SK-N-SH (cell line): ENCODE measurements at regions not wholly inside any gene's neighbourhood (a gene's known extent, or its start where the extent isn't known, plus 50 kb on each side); places are given as distances from the start of the nearest gene placed in this dataset.

Source experiments
- CTCF ChIA-PET: fragments of 300-600, 350-600 bp; formaldehyde crosslinking; extraction: SDS; loops from one replicate; lab custom pipeline; 2021; lab: Yijun Ruan, JAX
- POLR2A ChIA-PET: fragments of 350-600 bp; sonication (Branson Sonifier 250); formaldehyde crosslinking; extraction: SDS; loops from one replicate; lab custom pipeline; 2020; ENCODE audit warnings: antibody characterized with exemption, inconsistent platforms; lab: Yijun Ruan, JAX
- DNase-seq: peaks from one replicate; pipeline ENCODE4 v3.0.0; 2012
- H2AFZ ChIP-seq: fragments of 200-600 bp; sonication (generic); 2 replicates; pipeline ENCODE4 v1.8.1; 2016; ENCODE audit warnings: antibody characterized with exemption, mild to moderate bottlenecking, low read depth
- H3F3A ChIP-seq: fragments of 200-600 bp; sonication (generic); replicated peaks from 2 replicates; pipeline ENCODE3; 2016; ENCODE audit warnings: antibody characterized with exemption, mild to moderate bottlenecking; ENCODE audit not compliant: insufficient read depth
- H3K27ac ChIP-seq, 2 experiments: fragments of 200-500 bp in 1 of 2; fragments of 200-600 bp in 1 of 2; sonication (Bioruptor generic) in 1 of 2; sonication (generic), shearing (Covaris generic) in 1 of 2; 2 replicates each; pipeline versions ENCODE4 v1.5.1 to v1.6.1; 2014 to 2016; ENCODE audit warnings: low read depth in 2 of 2, inconsistent platforms in 1 of 2, low read length in 1 of 2, mild to moderate bottlenecking in 1 of 2, mixed read lengths in 1 of 2
- H3K27me3 ChIP-seq: fragments of 200-600 bp; sonication (generic), shearing (Covaris generic); 2 replicates; pipeline ENCODE4 v1.6.1; 2016; ENCODE audit warnings: mixed run types; ENCODE audit not compliant: insufficient read depth
- H3K36me3 ChIP-seq, 2 experiments: fragments of 200-500 bp in 1 of 2; fragments of 200-600 bp in 1 of 2; sonication (Bioruptor generic) in 1 of 2; sonication (generic) in 1 of 2; replicated peaks in 1 of 2; 2 replicates each; pipeline versions ENCODE3 to v1.5.1; 2014 to 2016; ENCODE audit warnings: low read length in 1 of 2, mild to moderate bottlenecking in 1 of 2; ENCODE audit not compliant: insufficient read depth in 2 of 2, control insufficient read depth in 1 of 2
- H3K4me1 ChIP-seq, 2 experiments: fragments of 200-500 bp in 1 of 2; fragments of 200-600 bp in 1 of 2; sonication (Bioruptor generic) in 1 of 2; sonication (generic), shearing (Covaris generic) in 1 of 2; 2 replicates each; pipeline versions ENCODE4 v1.5.1 to v1.6.1; 2014 to 2016; ENCODE audit warnings: low read depth in 1 of 2, low read length in 1 of 2, mixed run types in 1 of 2; ENCODE audit not compliant: insufficient read depth in 2 of 2, control insufficient read depth in 1 of 2
- H3K4me2 ChIP-seq: fragments of 200-600 bp; sonication (generic), shearing (Covaris generic); 2 replicates; pipeline ENCODE4 v1.6.1; 2017; ENCODE audit warnings: mixed run types
- H3K4me3 ChIP-seq, 2 experiments: fragments of 200-500 bp in 1 of 2; fragments of 200-600 bp in 1 of 2; sonication (Bioruptor generic) in 1 of 2; sonication (generic), shearing (Covaris generic) in 1 of 2; 2 replicates each; pipeline versions ENCODE4 v1.5.1 to v1.8.1; 2014 to 2016; ENCODE audit warnings: low read depth in 2 of 2, inconsistent platforms in 1 of 2, low read length in 1 of 2, mild to moderate bottlenecking in 1 of 2, mixed read lengths in 1 of 2, moderate library complexity in 1 of 2
- H3K79me2 ChIP-seq: fragments of 200-600 bp; sonication (generic); 2 replicates; pipeline ENCODE4 v1.8.1; 2017; ENCODE audit warnings: mild to moderate bottlenecking; ENCODE audit not compliant: insufficient read depth
- H3K9ac ChIP-seq: fragments of 200-600 bp; sonication (generic); 2 replicates; pipeline ENCODE4 v1.6.1; 2017; ENCODE audit warnings: mixed run types
- H3K9me2 ChIP-seq: fragments of 200-600 bp; sonication (generic); 2 replicates; pipeline ENCODE4 v1.6.1; 2017; ENCODE audit warnings: mixed run types
- H3K9me3 ChIP-seq: fragments of 200-600 bp; sonication (generic); 2 replicates; pipeline ENCODE4 v1.6.1; 2017; ENCODE audit warnings: mixed run types, mild to moderate bottlenecking, moderate library complexity
- H4K20me1 ChIP-seq: fragments of 200-600 bp; sonication (generic); 2 replicates; pipeline ENCODE4 v1.6.1; 2017; ENCODE audit warnings: mild to moderate bottlenecking, mixed run types; ENCODE audit not compliant: insufficient read depth
- ELF1 ChIP-seq: IDR thresholded peaks from 2 replicates; pipeline ENCODE4 v1.4.0; 2012
- FOXM1 ChIP-seq: IDR thresholded peaks from 2 replicates; pipeline ENCODE4 v1.4.0; 2012; ENCODE audit warnings: low read depth, mild to moderate bottlenecking
- GABPA ChIP-seq: IDR thresholded peaks from 2 replicates; pipeline ENCODE4 v1.4.0; 2012; ENCODE audit warnings: low read depth, mild to moderate bottlenecking
- GATA2 ChIP-seq: sonication (generic); formaldehyde crosslinking; IDR thresholded peaks from 2 replicates; pipeline ENCODE4 v1.5.0; 2020; ENCODE audit warnings: mild to moderate bottlenecking, missing genetic modification reagents
- JUND ChIP-seq: IDR thresholded peaks from 2 replicates; pipeline ENCODE4 v1.4.0; 2012
- MXI1 ChIP-seq: IDR thresholded peaks from 2 replicates; pipeline ENCODE4 v1.6.1; 2012; ENCODE audit warnings: mild to moderate bottlenecking, low read depth, low read length, improper control_type of control experiment
- NRF1 ChIP-seq: IDR thresholded peaks from 2 replicates; pipeline ENCODE4 v1.6.1; 2012; ENCODE audit warnings: low read depth, mild to moderate bottlenecking, low read length
- POLR2AphosphoS5 ChIP-seq: IDR thresholded peaks from 2 replicates; pipeline ENCODE4 v1.6.1; 2012; ENCODE audit warnings: low read depth, low read length
- RFX5 ChIP-seq: IDR thresholded peaks from 2 replicates; pipeline ENCODE4 v1.6.1; 2012; ENCODE audit warnings: mild to moderate bottlenecking, improper control_type of control experiment, low read length
- SIN3A ChIP-seq: IDR thresholded peaks from 2 replicates; pipeline ENCODE4 v1.6.1; 2012; ENCODE audit warnings: low read depth, mild to moderate bottlenecking, low read length, moderate library complexity, borderline replicate concordance
- SMC3 ChIP-seq: IDR thresholded peaks from 2 replicates; pipeline ENCODE4 v1.6.1; 2012; ENCODE audit warnings: low read depth, low read length, improper control_type of control experiment
- TAF1 ChIP-seq: IDR thresholded peaks from 2 replicates; pipeline ENCODE4 v1.6.1; 2012; ENCODE audit warnings: low read depth, mild to moderate bottlenecking, low read length, moderate library complexity, borderline replicate concordance
- WGBS: methylation state at CpG from one replicate; pipeline ENCODE4 v1.1.6; 2017; ENCODE audit warnings: low lambda C conversion rate; 5-methylcytosine and 5-hydroxymethylcytosine counted together
- TF ChIP-seq, protein P1 (sequence below): IDR thresholded peaks from 2 replicates; pipeline ENCODE4 v1.6.1; 2012; ENCODE audit warnings: mild to moderate bottlenecking, low read depth, low read length, moderate library complexity

DNA sequence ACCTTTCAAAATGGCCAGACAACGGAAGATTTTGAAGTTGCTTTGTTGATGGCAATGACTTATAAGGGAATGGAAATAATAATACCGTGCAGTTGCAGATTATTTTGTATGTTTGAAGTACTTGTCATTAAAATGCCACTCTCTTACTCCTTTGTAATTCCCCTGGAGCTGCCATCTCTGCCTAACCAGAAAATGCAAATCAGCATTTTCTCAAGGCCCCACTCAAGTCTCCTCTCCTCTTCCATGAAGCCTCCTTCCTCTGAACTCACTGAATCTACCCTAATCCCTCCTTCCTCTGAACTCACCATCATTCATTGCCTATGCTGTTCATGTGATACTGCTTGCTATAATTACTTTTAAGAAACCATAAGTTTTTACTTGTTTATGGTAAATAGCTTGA lies 60.2 kb upstream of the RBPJ start:
- 30% methylated on average over 2 of the region's 2 CpGs for WGBS
- H3K9ac ChIP-seq, result no peak overlapping the region
- POLR2A ChIA-PET, result no interaction called here
- no peaks in the 10 kb centered on the region for H3K4me1 ChIP-seq
- no peaks in the 10 kb centered on the region for H3K9me3 ChIP-seq
- TF ChIP-seq FOXM1, result no peak
- TF ChIP-seq RFX5, result no peak
- no peak for TF ChIP-seq TAF1
- TF ChIP-seq SMC3, result no peak
- TF ChIP-seq GABPA, result no peak
- no peak for TF ChIP-seq SIN3A
- no peak for TF ChIP-seq JUND
- TF ChIP-seq, protein P1, sequence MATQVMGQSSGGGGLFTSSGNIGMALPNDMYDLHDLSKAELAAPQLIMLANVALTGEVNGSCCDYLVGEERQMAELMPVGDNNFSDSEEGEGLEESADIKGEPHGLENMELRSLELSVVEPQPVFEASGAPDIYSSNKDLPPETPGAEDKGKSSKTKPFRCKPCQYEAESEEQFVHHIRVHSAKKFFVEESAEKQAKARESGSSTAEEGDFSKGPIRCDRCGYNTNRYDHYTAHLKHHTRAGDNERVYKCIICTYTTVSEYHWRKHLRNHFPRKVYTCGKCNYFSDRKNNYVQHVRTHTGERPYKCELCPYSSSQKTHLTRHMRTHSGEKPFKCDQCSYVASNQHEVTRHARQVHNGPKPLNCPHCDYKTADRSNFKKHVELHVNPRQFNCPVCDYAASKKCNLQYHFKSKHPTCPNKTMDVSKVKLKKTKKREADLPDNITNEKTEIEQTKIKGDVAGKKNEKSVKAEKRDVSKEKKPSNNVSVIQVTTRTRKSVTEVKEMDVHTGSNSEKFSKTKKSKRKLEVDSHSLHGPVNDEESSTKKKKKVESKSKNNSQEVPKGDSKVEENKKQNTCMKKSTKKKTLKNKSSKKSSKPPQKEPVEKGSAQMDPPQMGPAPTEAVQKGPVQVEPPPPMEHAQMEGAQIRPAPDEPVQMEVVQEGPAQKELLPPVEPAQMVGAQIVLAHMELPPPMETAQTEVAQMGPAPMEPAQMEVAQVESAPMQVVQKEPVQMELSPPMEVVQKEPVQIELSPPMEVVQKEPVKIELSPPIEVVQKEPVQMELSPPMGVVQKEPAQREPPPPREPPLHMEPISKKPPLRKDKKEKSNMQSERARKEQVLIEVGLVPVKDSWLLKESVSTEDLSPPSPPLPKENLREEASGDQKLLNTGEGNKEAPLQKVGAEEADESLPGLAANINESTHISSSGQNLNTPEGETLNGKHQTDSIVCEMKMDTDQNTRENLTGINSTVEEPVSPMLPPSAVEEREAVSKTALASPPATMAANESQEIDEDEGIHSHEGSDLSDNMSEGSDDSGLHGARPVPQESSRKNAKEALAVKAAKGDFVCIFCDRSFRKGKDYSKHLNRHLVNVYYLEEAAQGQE, result no peak
- TF ChIP-seq NRF1, result no peak
- no peak for TF ChIP-seq POLR2AphosphoS5
- TF ChIP-seq GATA2 (CRISPR knock-in tag), result no peak
- no peak for TF ChIP-seq MXI1
- no peaks in the 10 kb centered on the region for H4K20me1 ChIP-seq
- H3K79me2 ChIP-seq, result no peaks in the 10 kb centered on the region
- H3K36me3 ChIP-seq, result no peaks in the 10 kb centered on the region
- no peak for DNase-seq
- CTCF ChIA-PET, result no interaction called here
- no peak overlapping the region for H3K27ac ChIP-seq
- no peaks in the 10 kb centered on the region for H3K9me2 ChIP-seq
- no peaks in the 10 kb centered on the region for H3K27me3 ChIP-seq
- H2AFZ ChIP-seq, result no peak overlapping the region
- H3K4me2 ChIP-seq, result no peak overlapping the region
- no peak overlapping the region for H3K4me3 ChIP-seq
- H3F3A ChIP-seq, result no peaks in the 10 kb centered on the region

DNA sequence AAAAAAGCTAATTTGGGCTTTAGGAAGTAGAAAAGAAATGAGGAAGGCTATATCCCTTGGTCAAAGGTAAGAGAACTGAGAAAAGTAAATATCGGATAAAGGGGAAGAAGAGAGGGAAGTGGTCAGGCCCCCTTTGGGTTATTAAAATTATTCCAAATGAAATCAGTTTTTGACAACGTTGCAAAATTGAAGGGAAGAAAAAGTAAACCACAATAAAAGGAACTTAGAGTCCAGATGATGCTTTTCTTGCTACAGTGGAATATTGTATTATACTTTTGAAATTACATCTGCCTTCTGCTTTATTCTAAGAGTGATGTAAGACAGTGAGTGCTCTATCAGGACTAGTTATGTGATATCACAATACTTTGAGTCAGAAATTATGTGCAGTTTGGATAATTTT lies 59.4 kb upstream of the RBPJ start:
- CTCF ChIA-PET, result no interaction called here
- H3K9me3 ChIP-seq, result no peaks in the 10 kb centered on the region
- H3K79me2 ChIP-seq, result no peaks in the 10 kb centered on the region
- H3K4me3 ChIP-seq, result no peak overlapping the region
- H3K4me1 ChIP-seq, result no peaks in the 10 kb centered on the region
- no peak for TF ChIP-seq ELF1
- no peak overlapping the region for H3K27ac ChIP-seq
- H3F3A ChIP-seq, result no peaks in the 10 kb centered on the region
- no peaks in the 10 kb centered on the region for H3K9me2 ChIP-seq
- no peaks in the 10 kb centered on the region for H4K20me1 ChIP-seq
- H2AFZ ChIP-seq, result no peak overlapping the region
- 49% methylated on average over 2 of the region's 2 CpGs for WGBS
- POLR2A ChIA-PET, result no interaction called here
- no peaks in the 10 kb centered on the region for H3K36me3 ChIP-seq
- no peak for DNase-seq
- H3K27me3 ChIP-seq, result no peaks in the 10 kb centered on the region
- H3K4me2 ChIP-seq, result no peak overlapping the region
- no peak overlapping the region for H3K9ac ChIP-seq
